DND-41 (cell line): ENCODE measurements at regions not wholly inside any gene's neighbourhood (a gene's known extent, or its start where the extent isn't known, plus 50 kb on each side); places are given as distances from the start of the nearest gene placed in this dataset.
"Not testable (repeated sequence)": the region's sequence is repeated elsewhere in the genome, so short reads cannot be mapped to it uniquely, and the experiment has no call there.

Experiments
- ATAC-seq: fragments of 200-7000 bp; cut with Tn5 transposase; 3 replicates; pipeline ENCODE4 v1.9.1; 2021; ENCODE audit warnings: low read depth; ENCODE audit not compliant: insufficient read depth
- DNase-seq: peaks from one replicate; pipeline ENCODE4 v3.0.0-alpha.2; 2020
- H2AFZ ChIP-seq: 2 replicates; pipeline ENCODE4 v1.6.0; 2012; ENCODE audit warnings: low read depth, low read length
- H3K27ac ChIP-seq: 2 replicates; pipeline ENCODE4 v1.5.1; 2012; ENCODE audit warnings: low read length, inconsistent platforms
- H3K27me3 ChIP-seq: fragments of 200-600 bp; sonication (generic); 2 replicates; pipeline ENCODE4 v1.6.0; 2012; ENCODE audit warnings: low read length, mild to moderate bottlenecking, inconsistent platforms; ENCODE audit not compliant: insufficient read depth, poor library complexity
- H3K36me3 ChIP-seq: 2 replicates; pipeline ENCODE4 v1.5.1; 2012; ENCODE audit warnings: low read length, inconsistent platforms; ENCODE audit not compliant: insufficient read depth
- H3K4me1 ChIP-seq: 2 replicates; pipeline ENCODE4 v1.5.1; 2012; ENCODE audit warnings: mild to moderate bottlenecking, low read length; ENCODE audit not compliant: insufficient read depth
- H3K4me2 ChIP-seq: 2 replicates; pipeline ENCODE4 v1.6.0; 2012; ENCODE audit warnings: mild to moderate bottlenecking, moderate library complexity, low read length, inconsistent platforms; ENCODE audit not compliant: insufficient read depth
- H3K4me3 ChIP-seq, 2 experiments: fragments of 200-600 bp in 1 of 2; shearing (Covaris generic) in 1 of 2; 2 replicates each; pipeline ENCODE4 v1.5.1; 2012 to 2016; ENCODE audit warnings: inconsistent platforms in 2 of 2, low read length in 2 of 2, mild to moderate bottlenecking in 2 of 2, low read depth in 1 of 2, moderate library complexity in 1 of 2
- H3K79me2 ChIP-seq: 2 replicates; pipeline ENCODE4 v1.6.0; 2012; ENCODE audit warnings: low read length, inconsistent platforms; ENCODE audit not compliant: insufficient read depth
- H3K9ac ChIP-seq: 2 replicates; pipeline ENCODE4 v1.6.0; 2012; ENCODE audit warnings: low read depth, mild to moderate bottlenecking, inconsistent platforms, low read length, moderate library complexity
- H3K9me3 ChIP-seq: 2 replicates; pipeline ENCODE4 v1.5.1; 2012; ENCODE audit warnings: low read length, moderate library complexity, mild to moderate bottlenecking, inconsistent platforms; ENCODE audit not compliant: insufficient read depth, severe bottlenecking
- H4K20me1 ChIP-seq: 2 replicates; pipeline ENCODE4 v1.6.0; 2012; ENCODE audit warnings: low read length; ENCODE audit not compliant: insufficient read depth
- EZH2 ChIP-seq: IDR thresholded peaks from 3 replicates; pipeline ENCODE4 v1.6.1; 2012; ENCODE audit warnings: borderline replicate concordance, low read depth, mild to moderate bottlenecking, moderate library complexity, low read length, inconsistent platforms; ENCODE audit not compliant: severe bottlenecking
- TF ChIP-seq, protein P1 (sequence below): IDR thresholded peaks from 2 replicates; pipeline ENCODE4 v1.5.1; 2012; ENCODE audit warnings: borderline replicate concordance, low read length, moderate library complexity, mild to moderate bottlenecking; ENCODE audit not compliant: poor library complexity, severe bottlenecking; ENCODE audit errors: extremely low read depth

GRCh38 chr14:37869633-37870032 is 274.2 kb downstream of the TTC6 start:
- no peaks in the 10 kb centered on the region for H3K79me2 ChIP-seq
- H3K4me3 ChIP-seq: no peak overlapping the region
- H3K4me2 ChIP-seq: no peak overlapping the region
- H3K9me3 ChIP-seq: no peaks in the 10 kb centered on the region
- TF ChIP-seq EZH2: no peak
- TF ChIP-seq, protein P1, sequence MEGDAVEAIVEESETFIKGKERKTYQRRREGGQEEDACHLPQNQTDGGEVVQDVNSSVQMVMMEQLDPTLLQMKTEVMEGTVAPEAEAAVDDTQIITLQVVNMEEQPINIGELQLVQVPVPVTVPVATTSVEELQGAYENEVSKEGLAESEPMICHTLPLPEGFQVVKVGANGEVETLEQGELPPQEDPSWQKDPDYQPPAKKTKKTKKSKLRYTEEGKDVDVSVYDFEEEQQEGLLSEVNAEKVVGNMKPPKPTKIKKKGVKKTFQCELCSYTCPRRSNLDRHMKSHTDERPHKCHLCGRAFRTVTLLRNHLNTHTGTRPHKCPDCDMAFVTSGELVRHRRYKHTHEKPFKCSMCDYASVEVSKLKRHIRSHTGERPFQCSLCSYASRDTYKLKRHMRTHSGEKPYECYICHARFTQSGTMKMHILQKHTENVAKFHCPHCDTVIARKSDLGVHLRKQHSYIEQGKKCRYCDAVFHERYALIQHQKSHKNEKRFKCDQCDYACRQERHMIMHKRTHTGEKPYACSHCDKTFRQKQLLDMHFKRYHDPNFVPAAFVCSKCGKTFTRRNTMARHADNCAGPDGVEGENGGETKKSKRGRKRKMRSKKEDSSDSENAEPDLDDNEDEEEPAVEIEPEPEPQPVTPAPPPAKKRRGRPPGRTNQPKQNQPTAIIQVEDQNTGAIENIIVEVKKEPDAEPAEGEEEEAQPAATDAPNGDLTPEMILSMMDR: no peak
- H3K4me1 ChIP-seq: no peaks in the 10 kb centered on the region
- no peaks in the 10 kb centered on the region for H3K36me3 ChIP-seq
- no peak overlapping the region for H3K9ac ChIP-seq
- H2AFZ ChIP-seq: no peak overlapping the region
- DNase-seq: no peak
- ATAC-seq: no peak
- no peaks in the 10 kb centered on the region for H3K27me3 ChIP-seq
- H3K27ac ChIP-seq: no peak overlapping the region
- no peaks in the 10 kb centered on the region for H4K20me1 ChIP-seq

DNA sequence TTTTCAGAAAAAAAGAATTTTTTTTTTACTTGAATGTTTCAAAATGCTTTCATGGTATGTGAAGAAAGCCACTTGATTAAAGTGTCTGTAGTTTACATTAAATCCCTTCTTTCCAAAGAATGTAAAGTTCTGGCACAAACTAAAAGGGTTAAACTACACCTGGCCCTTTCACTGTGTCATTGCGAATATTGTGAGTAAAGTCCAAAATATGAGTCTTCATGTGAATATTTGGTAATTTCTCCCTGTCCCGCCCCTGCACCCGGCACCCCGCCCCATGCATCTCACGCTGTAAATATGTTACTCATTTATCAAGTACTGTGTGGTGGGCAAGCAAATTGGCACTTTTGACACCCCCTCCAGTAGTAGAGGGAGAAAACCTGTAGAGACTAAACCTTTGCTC is 274.7 kb downstream of the TTC6 start:
- H3K27ac ChIP-seq: no peak overlapping the region
- no peaks in the 10 kb centered on the region for H4K20me1 ChIP-seq
- no peaks in the 10 kb centered on the region for H3K27me3 ChIP-seq
- H3K9me3 ChIP-seq: no peaks in the 10 kb centered on the region
- no peak overlapping the region for H3K4me2 ChIP-seq
- no peaks in the 10 kb centered on the region for H3K36me3 ChIP-seq
- no peaks in the 10 kb centered on the region for H3K79me2 ChIP-seq
- TF ChIP-seq, protein P1: no peak
- no peak for TF ChIP-seq EZH2
- H2AFZ ChIP-seq: no peak overlapping the region
- ATAC-seq: no peak
- H3K4me3 ChIP-seq: no peak overlapping the region
- DNase-seq: no peak
- no peak overlapping the region for H3K9ac ChIP-seq
- peaks cover 3% of the 10 kb centered on the region; the same call in 1 of the 2 replicates for H3K4me1 ChIP-seq

GRCh38 chr14:37870632-37871346 is 275.4 kb downstream of the TTC6 start:
- H3K27ac ChIP-seq: no peak overlapping the region
- DNase-seq (no peak), ATAC-seq (no peak)
- H3K9ac ChIP-seq: no peak overlapping the region
- no peaks in the 10 kb centered on the region for H4K20me1 ChIP-seq
- H2AFZ ChIP-seq: no peak overlapping the region
- no peak overlapping the region for H3K4me3 ChIP-seq
- TF ChIP-seq EZH2: no peak
- TF ChIP-seq, protein P1: no peak
- no peaks in the 10 kb centered on the region for H3K27me3 ChIP-seq
- peaks cover 3% of the 10 kb centered on the region; the same call in 1 of the 2 replicates for H3K4me1 ChIP-seq
- no peaks in the 10 kb centered on the region for H3K79me2 ChIP-seq
- no peaks in the 10 kb centered on the region for H3K9me3 ChIP-seq
- no peaks in the 10 kb centered on the region for H3K36me3 ChIP-seq
- no peak overlapping the region for H3K4me2 ChIP-seq

GRCh38 chr14:37874065-37874428 is 278.6 kb downstream of the TTC6 start:
- H3K4me1 ChIP-seq, H3K36me3 ChIP-seq, H3K27me3 ChIP-seq, H3K79me2 ChIP-seq, H2AFZ ChIP-seq, ATAC-seq, H3K9ac ChIP-seq, H4K20me1 ChIP-seq, H3K27ac ChIP-seq, DNase-seq, H3K4me3 ChIP-seq, H3K4me2 ChIP-seq, H3K9me3 ChIP-seq: not testable (repeated sequence)
